GM23338 (cell line): ENCODE measurements at regions not wholly inside any gene's neighbourhood (a gene's known extent, or its start where the extent isn't known, plus 50 kb on each side); places are given as distances from the start of the nearest gene placed in this dataset.

ENCODE experiments used
- CREB1 ChIP-seq: fragments of 250-450 bp; sonication (Bioruptor Pico); IDR thresholded peaks from 2 replicates; pipeline ENCODE4 v1.5.0; 2020; ENCODE audit warnings: low read depth, mild to moderate bottlenecking, moderate library complexity
- CTCF ChIP-seq, 2 experiments: fragments of 200-600 bp in 1 of 2; sonication (generic) in 1 of 2; conservative IDR thresholded peaks; 2 replicates each; pipeline versions ENCODE4 v1.5.1 to v1.6.1; 2016 to 2017; ENCODE audit warnings: antibody characterized with exemption in 2 of 2, low read depth in 2 of 2, mild to moderate bottlenecking in 2 of 2, moderate library complexity in 1 of 2
- ETS1 ChIP-seq: IDR thresholded peaks from 2 replicates; pipeline ENCODE4 v1.6.1; 2016; ENCODE audit warnings: antibody characterized with exemption
- EZH2 ChIP-seq: fragments of 200-600 bp; sonication (generic); IDR thresholded peaks from one replicate; pipeline ENCODE4 v1.8.0; 2017; ENCODE audit warnings: antibody characterized with exemption, mild to moderate bottlenecking, low read depth; ENCODE audit not compliant: unreplicated experiment
- EZH2phosphoT487 ChIP-seq: fragments of 200-600 bp; sonication (generic); IDR thresholded peaks from one replicate; pipeline ENCODE4 v1.8.1; 2018; ENCODE audit warnings: antibody characterized with exemption; ENCODE audit not compliant: unreplicated experiment
- JUNB ChIP-seq: IDR thresholded peaks from one replicate; pipeline ENCODE4 v1.6.1; 2016; ENCODE audit warnings: antibody characterized with exemption; ENCODE audit not compliant: unreplicated experiment
- NANOG ChIP-seq: IDR thresholded peaks from 2 replicates; pipeline ENCODE4 v1.6.1; 2016; ENCODE audit warnings: antibody characterized with exemption, borderline replicate concordance
- POLR2AphosphoS5 ChIP-seq: IDR thresholded peaks from 2 replicates; pipeline ENCODE4 v1.6.1; 2016; ENCODE audit warnings: antibody characterized with exemption, low read depth
- REST ChIP-seq: IDR thresholded peaks from one replicate; pipeline ENCODE4 v1.6.1; 2018; ENCODE audit warnings: antibody characterized with exemption; ENCODE audit not compliant: unreplicated experiment
- STAT1 ChIP-seq: IDR thresholded peaks from one replicate; pipeline ENCODE4 v1.6.1; 2016; ENCODE audit warnings: antibody characterized with exemption; ENCODE audit not compliant: unreplicated experiment
- ZNF114 ChIP-seq: fragments of 250-450 bp; sonication (Bioruptor Pico); IDR thresholded peaks from 2 replicates; pipeline ENCODE4 v1.5.0; 2020; ENCODE audit warnings: mild to moderate bottlenecking, moderate library complexity
- ZNF331 ChIP-seq: fragments of 250-450 bp; sonication (Bioruptor Pico); IDR thresholded peaks from 2 replicates; pipeline ENCODE4 v1.5.0; 2020; ENCODE audit warnings: low read depth, mild to moderate bottlenecking, moderate library complexity
- ZNF462 ChIP-seq: fragments of 250-450 bp; sonication (Bioruptor Pico); IDR thresholded peaks from 2 replicates; pipeline ENCODE4 v1.5.0; 2020; ENCODE audit warnings: mild to moderate bottlenecking, moderate library complexity

GRCh38 chr2:12397854-12398253, 318.9 kb upstream of the TRIB2 start:
- no peak for TF ChIP-seq EZH2
- no peak for TF ChIP-seq CTCF (conservative IDR thresholded peaks at IDR 0.05; ENCODE audit: low read depth in 2 of 2)
- TF ChIP-seq POLR2AphosphoS5, result no peak
- TF ChIP-seq EZH2phosphoT487, result no peak
- no peak for TF ChIP-seq REST
- TF ChIP-seq NANOG, result no peak
- no peak for TF ChIP-seq CREB1
- TF ChIP-seq JUNB, result no peak
- no peak for TF ChIP-seq ETS1
- TF ChIP-seq STAT1, result no peak
- TF ChIP-seq ZNF114 (CRISPR knock-in tag), result no peak
- TF ChIP-seq ZNF331 (CRISPR knock-in tag), result no peak
- no peak for TF ChIP-seq ZNF462
